ENCODE measurements at regions not wholly inside any gene's neighbourhood (a gene's known extent, or its start where the extent isn't known, plus 50 kb on each side); places are given as distances from the start of the nearest gene placed in this dataset.
"Not testable (repeated sequence)": the region's sequence is repeated elsewhere in the genome, so short reads cannot be mapped to it uniquely, and the experiment has no call there.

GRCh38 chr15:35697549-35698299 lies 151.8 kb upstream of the DPH6 start:
- DNase-seq = no peak

GRCh38 chr15:35698331-35698730 lies 152.4 kb upstream of the DPH6 start:
- DNase-seq = no peak

- no peak for DNase-seq
These were observed 153.1 kb upstream of the DPH6 start for GRCh38 chr15:35698966-35699575.

DNA sequence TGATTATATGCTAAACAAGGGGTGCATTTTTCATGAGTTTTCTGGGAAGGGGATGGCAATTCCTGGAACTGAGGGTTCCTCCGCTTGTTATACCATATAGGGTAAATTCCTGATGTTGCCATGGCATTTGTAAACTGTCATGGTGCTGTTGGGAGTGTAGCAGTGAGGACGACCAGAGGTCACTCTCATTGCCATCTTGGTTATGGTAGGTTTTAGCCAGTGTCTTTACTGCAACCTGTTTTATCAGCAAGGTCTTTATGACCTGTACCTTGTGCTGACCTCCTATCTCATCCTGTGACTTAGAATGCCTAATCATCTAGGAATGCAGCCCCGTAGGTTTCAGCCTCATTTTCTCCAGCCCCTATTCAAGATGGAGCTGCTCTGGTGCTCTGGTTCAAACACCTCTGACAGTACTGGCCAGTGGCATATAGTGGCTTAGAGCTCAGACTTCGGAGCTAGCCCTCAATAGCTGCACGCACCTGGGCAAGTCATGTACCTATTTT lies 154.2 kb upstream of the DPH6 start:
- DNase-seq = not testable (repeated sequence)

DNA sequence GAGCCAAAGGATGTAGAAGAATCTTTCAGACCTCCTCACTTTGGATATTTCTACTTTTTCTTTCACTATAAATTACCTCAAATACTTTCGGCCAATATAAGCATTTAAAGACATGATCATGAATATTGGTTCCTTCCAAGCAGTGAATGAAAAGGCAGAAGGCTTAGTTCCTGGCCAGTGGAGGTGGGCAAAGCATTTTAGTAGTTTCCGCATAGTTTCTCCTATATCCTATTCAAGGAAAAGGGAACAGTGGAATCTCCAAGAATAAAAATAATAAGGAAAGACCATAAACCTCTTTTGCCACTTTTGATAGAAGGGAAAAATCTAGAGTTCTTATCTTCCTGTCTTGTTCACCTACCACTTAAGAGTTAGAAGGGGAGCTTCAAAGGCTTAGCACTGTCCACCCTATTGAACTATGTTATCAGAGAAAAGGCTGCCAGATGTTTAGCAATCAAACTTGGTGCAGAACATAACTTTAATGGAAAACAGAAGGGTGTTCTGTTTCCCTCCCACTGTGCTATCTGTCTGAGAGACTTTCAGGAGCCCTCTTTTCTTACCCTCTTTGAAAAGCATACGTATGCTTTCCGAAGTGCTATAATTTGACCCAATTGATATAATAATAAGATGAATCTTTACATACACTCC lies 155.6 kb upstream of the DPH6 start:
- DNase-seq = no peak

- DNase-seq = no peak
These were observed 157.1 kb upstream of the DPH6 start for GRCh38 chr15:35702946-35703495.

GRCh38 chr15:35705030-35705883 lies 159.3 kb upstream of the DPH6 start:
- DNase-seq = no peak

DNA sequence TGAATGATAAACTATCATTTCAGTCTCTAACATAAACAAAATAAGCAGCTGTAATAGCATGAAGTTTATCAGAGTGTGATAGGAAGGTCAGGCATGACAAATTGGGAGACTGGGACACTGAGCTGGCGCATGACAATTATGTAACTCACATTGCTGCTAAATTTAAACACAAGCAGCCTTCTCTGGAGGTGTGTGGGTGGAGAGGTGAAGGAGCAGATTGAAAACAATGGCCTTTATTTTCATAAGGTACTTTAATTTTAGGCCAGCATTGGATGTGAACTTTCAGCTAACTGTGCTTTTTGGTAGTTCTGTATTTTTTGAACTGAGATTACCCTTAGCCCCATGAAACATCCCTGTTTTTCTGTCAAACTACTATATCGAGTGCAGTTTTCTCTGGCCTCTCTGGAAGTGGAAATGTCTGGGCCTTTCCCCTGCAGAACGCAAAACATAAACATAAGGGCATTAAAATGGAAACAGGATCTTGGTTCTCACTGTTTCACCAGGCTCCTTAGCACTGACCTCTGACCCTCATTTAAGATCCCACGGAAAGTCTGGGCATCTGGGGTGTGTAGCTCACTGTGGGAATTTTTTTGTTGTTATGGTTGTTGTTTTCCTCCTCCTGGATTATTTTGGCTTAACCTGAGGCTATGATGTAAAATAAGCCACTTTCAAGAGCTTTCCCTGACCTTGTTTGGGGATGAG lies 160.1 kb upstream of the DPH6 start:
- no peak for DNase-seq

DNA sequence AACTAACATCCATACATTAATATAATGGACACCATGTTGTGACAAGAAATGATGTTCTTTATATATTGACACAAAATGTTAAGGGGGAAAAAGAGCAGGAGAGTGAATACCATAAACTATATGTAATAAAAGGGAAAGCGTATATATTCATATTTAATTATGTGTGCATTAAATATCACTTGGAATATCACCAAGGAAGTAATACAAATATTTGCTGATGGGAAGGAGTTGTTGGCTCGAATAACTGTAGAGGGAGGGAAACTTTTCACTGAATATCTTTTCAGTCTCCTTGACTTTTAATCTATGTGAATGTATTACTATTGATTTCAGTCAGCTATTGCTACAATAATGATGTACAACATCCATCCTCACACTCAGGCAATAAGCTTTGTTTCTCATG lies 167.0 kb upstream of the DPH6 start:
- no peak for DNase-seq

DNA sequence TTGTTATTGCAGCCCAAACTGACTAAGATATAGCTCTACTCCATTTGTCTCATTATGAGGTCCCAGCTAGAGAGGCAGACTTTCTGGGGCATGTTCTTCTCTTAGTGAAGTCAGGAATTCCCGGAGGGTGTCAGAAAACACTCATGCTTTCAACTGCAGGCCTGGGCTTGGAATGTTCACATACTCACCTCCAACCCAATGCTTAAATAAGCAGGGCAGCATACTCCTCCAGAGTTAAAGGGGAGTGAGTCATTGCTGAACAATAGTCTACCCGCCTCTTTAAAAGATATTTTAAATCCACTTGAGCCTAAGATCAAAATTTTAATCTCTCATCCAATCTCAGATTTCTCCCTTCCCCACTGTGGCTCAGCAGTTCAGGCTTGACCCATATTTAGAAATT lies 167.8 kb upstream of the DPH6 start:
- DNase-seq = no peak

GRCh38 chr15:35717721-35718120 lies 171.8 kb upstream of the DPH6 start:
- DNase-seq = no peak

DNA sequence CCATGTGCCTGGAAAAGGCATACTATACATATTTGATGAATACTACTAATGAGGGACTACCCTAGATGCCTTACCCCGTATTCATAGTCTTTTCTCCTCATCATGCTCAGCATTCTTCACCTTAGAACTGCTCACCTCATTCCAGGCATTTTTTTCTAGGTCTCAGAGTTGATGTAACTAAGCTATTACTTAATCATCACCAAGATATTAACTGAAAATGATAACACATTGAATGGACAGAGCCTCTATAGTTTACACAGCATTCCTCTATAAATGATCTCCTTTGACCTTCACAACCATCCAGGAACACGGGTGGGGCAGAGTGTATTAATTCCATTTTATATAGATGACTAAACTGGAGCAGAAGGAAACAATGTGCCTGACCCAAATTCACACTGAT lies 174.1 kb upstream of the DPH6 start:
- no peak for DNase-seq

DNA sequence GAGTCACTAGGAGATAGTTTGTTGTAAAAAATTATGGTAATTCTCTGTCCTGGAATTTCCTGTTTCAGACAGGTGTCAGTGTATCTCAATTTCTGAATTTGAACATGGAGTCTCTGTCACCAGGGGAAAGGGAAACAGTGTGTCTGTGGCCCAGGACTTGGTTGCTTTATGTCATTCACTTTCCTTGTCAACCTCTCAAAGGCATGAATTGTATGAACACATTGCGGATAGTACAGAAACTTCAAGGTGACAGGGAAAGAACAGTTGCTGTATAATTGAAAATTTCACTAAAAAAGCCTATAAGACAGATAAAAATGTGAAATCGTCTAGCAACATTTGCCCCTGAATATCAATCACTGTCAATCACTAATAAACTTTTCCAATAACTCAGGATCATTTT lies 175.0 kb upstream of the DPH6 start:
- DNase-seq = no peak

DNA sequence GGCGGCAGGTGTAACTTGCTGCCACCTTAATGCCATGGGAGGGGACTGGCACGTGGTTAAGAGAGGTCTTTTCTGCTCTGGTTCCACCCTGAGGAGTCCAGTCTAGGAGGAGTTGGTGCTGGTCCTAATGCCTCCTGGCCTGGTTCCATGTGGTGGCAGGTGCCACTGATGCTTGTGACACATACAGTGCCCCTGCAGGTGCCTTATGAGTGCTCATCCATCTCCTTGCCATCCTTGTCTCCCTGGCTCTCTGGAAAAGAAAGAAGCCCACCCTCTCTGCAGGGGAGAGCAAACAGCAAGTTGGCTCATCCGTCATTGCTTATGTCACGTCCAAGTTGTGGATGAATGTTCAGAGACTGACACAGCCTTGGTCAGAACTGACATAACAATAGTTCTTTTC lies 175.8 kb upstream of the DPH6 start:
- DNase-seq = no peak

DNA sequence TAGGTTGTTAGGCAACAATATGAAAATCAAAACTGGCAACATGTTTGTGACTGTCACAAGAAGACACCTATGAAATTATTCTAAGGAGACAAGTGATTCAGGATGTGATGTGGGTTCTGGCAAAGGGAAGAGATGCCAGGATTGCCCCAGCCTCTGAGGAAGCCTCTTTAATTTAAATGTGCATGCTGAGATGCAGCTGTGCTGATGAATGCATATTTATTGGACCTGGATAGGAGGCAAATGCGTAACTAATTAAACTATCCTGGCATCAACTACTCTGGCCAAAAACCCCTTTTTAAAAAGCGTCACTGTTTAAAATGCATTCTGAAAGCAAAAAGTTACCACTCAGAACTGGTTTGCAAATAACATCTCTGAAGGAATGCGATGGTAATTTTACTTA lies 176.5 kb upstream of the DPH6 start:
- DNase-seq = no peak

GRCh38 chr15:35723120-35723847 lies 177.3 kb upstream of the DPH6 start:
- no peak for DNase-seq

GRCh38 chr15:35723852-35724251 lies 177.9 kb upstream of the DPH6 start:
- DNase-seq = no peak

DNA sequence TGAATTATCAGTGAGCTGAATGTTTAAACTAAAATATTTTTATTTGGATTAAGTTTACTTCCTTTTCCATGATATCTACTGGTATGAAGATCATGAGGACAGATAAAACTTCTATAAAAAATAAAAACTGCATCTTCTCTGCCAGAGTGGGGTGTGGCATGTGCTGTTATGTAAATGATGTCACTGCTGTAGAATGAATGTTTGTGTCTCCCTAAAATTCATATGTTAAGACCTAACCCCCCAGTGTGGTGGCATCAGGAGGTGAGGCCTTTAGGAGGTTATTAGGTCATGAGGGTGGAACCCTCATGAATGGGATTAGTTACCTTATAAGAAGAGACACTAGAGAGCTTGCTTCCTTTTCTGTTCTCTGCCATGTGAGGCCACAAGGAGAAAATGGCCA lies 178.7 kb upstream of the DPH6 start:
- DNase-seq = no peak

GRCh38 chr15:35725353-35725752 lies 179.4 kb upstream of the DPH6 start:
- no peak for DNase-seq

- DNase-seq = no peak
These were observed 181.7 kb upstream of the DPH6 start for GRCh38 chr15:35727627-35728026.

GRCh38 chr15:35728219-35728940 lies 182.4 kb upstream of the DPH6 start:
- DNase-seq = no peak
